GM12878 (cell line): ENCODE measurements at regions not wholly inside any gene's neighbourhood (a gene's known extent, or its start where the extent isn't known, plus 50 kb on each side); places are given as distances from the start of the nearest gene placed in this dataset.

ENCODE experiments used
- ATAC-seq: fragments of 200-7000 bp; cut with Tn5 transposase; 3 replicates; pipeline ENCODE4 v1.9.1; 2020; ENCODE audit warnings: mild to moderate bottlenecking, moderate library complexity
- BruUV-seq: library from RNA; stranded (reverse); fragments of 400-500 nt; replicated peaks from 2 replicates; lab custom pipeline; 2021; lab: Mats Ljungman, UMichigan
- CTCF ChIA-PET: fragments of 300-600 bp; sonication (Branson Sonifier 250); formaldehyde crosslinking; extraction: SDS; loops from one replicate; lab custom pipeline; 2021; ENCODE audit warnings: inconsistent platforms; lab: Yijun Ruan, JAX
- POLR2A ChIA-PET: fragments of 350-600 bp; formaldehyde crosslinking; extraction: SDS; loops from one replicate; lab custom pipeline; 2021; ENCODE audit warnings: inconsistent platforms; lab: Charles Lee
- RAD21 ChIA-PET: fragments of 300-600 bp; sonication (Branson Sonifier 250); formaldehyde crosslinking; loops from one replicate; lab custom pipeline; 2023; ENCODE audit warnings: antibody characterized with exemption; ENCODE audit not compliant: unreplicated experiment; lab: Charles Lee
- SMC1A ChIA-PET: fragments of 300-600 bp; sonication (Branson Sonifier 250); formaldehyde crosslinking; loops from one replicate; lab custom pipeline; 2023; ENCODE audit not compliant: unreplicated experiment, uncharacterized antibody; lab: Charles Lee
- DNase-seq: peaks from one replicate; pipeline ENCODE4 v3.0.0-alpha.2; 2011; ENCODE audit warnings: low read depth, low spot score
- FAIRE-seq: peaks from 3 replicates; lab custom pipeline; 2011; peaks lifted over from hg19 to GRCh38; lab: Jason Lieb, UNC
- H2AFZ ChIP-seq: 2 replicates; pipeline ENCODE4 v1.6.0; 2011; ENCODE audit warnings: low read depth, low read length, control low read depth; ENCODE audit not compliant: control insufficient read depth
- H3K27ac ChIP-seq: 2 replicates; pipeline ENCODE4 v1.5.1; 2011; ENCODE audit warnings: control low read depth; ENCODE audit not compliant: control insufficient read depth, insufficient read depth
- H3K27me3 ChIP-seq, 2 experiments: replicated peaks in 1 of 2; 2 replicates each; pipeline versions ENCODE4 v1.6.0 to v1.6.1; 2011; ENCODE audit warnings: low read length in 1 of 2; ENCODE audit not compliant: control insufficient read depth in 2 of 2, insufficient read depth in 2 of 2
- H3K36me3 ChIP-seq, 2 experiments: 2 replicates each; pipeline ENCODE4 v1.5.1; 2011; ENCODE audit warnings: low read length in 1 of 2; ENCODE audit not compliant: control insufficient read depth in 2 of 2, insufficient read depth in 2 of 2
- H3K4me1 ChIP-seq: 2 replicates; pipeline ENCODE4 v1.6.1; 2011; ENCODE audit warnings: mild to moderate bottlenecking, low read length, moderate library complexity, mixed read lengths; ENCODE audit not compliant: control insufficient read depth, insufficient read depth
- H3K4me2 ChIP-seq: 2 replicates; pipeline ENCODE4 v1.6.0; 2011; ENCODE audit warnings: control low read depth; ENCODE audit not compliant: control insufficient read depth, insufficient read depth
- H3K4me3 ChIP-seq: fragments of 200-600 bp; sonication (generic); 2 replicates; pipeline ENCODE4 v1.5.1; 2016
- H3K79me2 ChIP-seq: 2 replicates; pipeline ENCODE4 v1.6.0; 2011; ENCODE audit warnings: low read length; ENCODE audit not compliant: control insufficient read depth, insufficient read depth
- H3K9ac ChIP-seq: 2 replicates; pipeline ENCODE4 v1.8.0; 2011; ENCODE audit warnings: low read length, control low read depth, mixed read lengths; ENCODE audit not compliant: control insufficient read depth, insufficient read depth
- H3K9me3 ChIP-seq: replicated peaks from 3 replicates; pipeline ENCODE4 v1.5.1; 2011; ENCODE audit warnings: mild to moderate bottlenecking, low read length; ENCODE audit not compliant: control insufficient read depth, insufficient read depth
- H4K20me1 ChIP-seq: 2 replicates; pipeline ENCODE4 v1.6.0; 2011; ENCODE audit not compliant: control insufficient read depth, insufficient read depth
- BCL3 ChIP-seq: IDR thresholded peaks from 2 replicates; pipeline ENCODE4 v1.6.1; 2011; ENCODE audit warnings: borderline replicate concordance, low read depth, mild to moderate bottlenecking, moderate library complexity, low read length; ENCODE audit not compliant: insufficient read depth, poor library complexity, severe bottlenecking
- ETV6 ChIP-seq, 2 experiments: fragments of 450-650 bp in 1 of 2; IDR thresholded peaks in 1 of 2; conservative IDR thresholded peaks in 1 of 2; 2 replicates each; pipeline ENCODE4 v1.6.1; 2014; ENCODE audit warnings: antibody characterized with exemption in 1 of 2, borderline replicate concordance in 1 of 2, low read depth in 1 of 2, mild to moderate bottlenecking in 1 of 2, moderate library complexity in 1 of 2
- GATAD2B ChIP-seq: fragments of 450-650 bp; conservative IDR thresholded peaks from 2 replicates; pipeline ENCODE4 v1.6.1; 2017; ENCODE audit warnings: low read depth, mild to moderate bottlenecking, moderate library complexity
- HDAC2 ChIP-seq: fragments of 200-600 bp; sonication (generic); IDR thresholded peaks from 2 replicates; pipeline ENCODE4 v1.6.1; 2017
- IKZF2 ChIP-seq, 2 experiments: fragments of 450-650 bp; IDR thresholded peaks; 2 replicates each; pipeline ENCODE4 v1.6.1; 2017; ENCODE audit warnings: mild to moderate bottlenecking in 2 of 2, moderate library complexity in 2 of 2
- MEF2A ChIP-seq: IDR thresholded peaks from 2 replicates; pipeline ENCODE4 v1.6.1; 2011; ENCODE audit warnings: low read depth, mild to moderate bottlenecking, low read length, moderate library complexity; ENCODE audit not compliant: insufficient read depth
- MTA2 ChIP-seq: fragments of 450-650 bp; IDR thresholded peaks from 2 replicates; pipeline ENCODE4 v1.6.1; 2016; ENCODE audit warnings: low read depth, mild to moderate bottlenecking, moderate library complexity
- SIX5 ChIP-seq: IDR thresholded peaks from 2 replicates; pipeline ENCODE4 v1.6.1; 2011; ENCODE audit warnings: mild to moderate bottlenecking, low read depth, low read length, moderate library complexity; ENCODE audit not compliant: severe bottlenecking
- SMARCA5 ChIP-seq: fragments of 450-650 bp; IDR thresholded peaks from 2 replicates; pipeline ENCODE4 v1.6.1; 2017; ENCODE audit warnings: mild to moderate bottlenecking
- SREBF1 ChIP-seq: IDR thresholded peaks from 2 replicates; pipeline ENCODE4 v1.6.1; 2012; ENCODE audit warnings: mild to moderate bottlenecking, low read length
- TAF1 ChIP-seq: IDR thresholded peaks from 2 replicates; pipeline ENCODE4 v1.6.1; 2011; ENCODE audit warnings: mild to moderate bottlenecking, low read depth, low read length, borderline replicate concordance
- ZNF622 ChIP-seq: fragments of 450-650 bp; IDR thresholded peaks from 2 replicates; pipeline ENCODE4 v1.6.1; 2017; ENCODE audit warnings: mild to moderate bottlenecking, inconsistent platforms
- WGBS: methylation state at CpG from one replicate; pipeline ENCODE4 v1.1.6; 2016; ENCODE audit warnings: low lambda C conversion rate; ENCODE audit not compliant: insufficient replicate concordance, insufficient coverage; ENCODE audit errors: missing lambda C conversion rate; 5-methylcytosine and 5-hydroxymethylcytosine counted together
- in situ Hi-C: fragments of 300-500 bp; cut with MboI; formaldehyde crosslinking; loops from 9 replicates; pipeline ENCODE4 v1.14.3; 2018; ENCODE audit warnings: mixed read lengths
- intact Hi-C: fragments of 100-400 bp; cut with micrococcal nuclease; formaldehyde crosslinking; loops from one replicate; pipeline ENCODE4 v1.14.2; 2022; ENCODE audit not compliant: unreplicated experiment
- TF ChIP-seq, protein P1 (sequence below): IDR thresholded peaks from 2 replicates; pipeline ENCODE4 v1.6.1; 2012; ENCODE audit warnings: low read depth, low read length, improper control_type of control experiment

DNA sequence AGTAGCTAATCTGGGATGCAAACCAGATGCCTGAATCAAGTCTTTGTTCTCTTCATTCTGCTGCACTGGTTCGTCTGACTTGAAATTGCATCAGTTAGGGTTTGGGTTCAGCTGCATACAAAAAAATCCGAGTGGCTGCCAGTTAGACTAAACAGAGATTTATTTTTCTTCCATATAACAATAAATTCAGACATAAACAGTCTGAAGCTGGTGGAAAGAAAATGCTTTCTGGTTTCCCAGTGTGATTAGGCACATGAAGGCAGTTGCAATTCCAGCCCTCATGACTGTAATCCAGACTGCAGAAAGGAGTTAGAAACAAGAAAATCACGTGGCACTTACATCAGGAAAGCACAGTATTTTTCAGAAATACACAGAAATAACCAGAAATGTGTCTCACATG, 930.7 kb downstream of the MCTP2 start:
- Histone ChIP-seq H4K20me1 (no peaks in the 10 kb centered on the region), H3K4me2 (no peak overlapping the region), H3K4me1 (no peaks in the 10 kb centered on the region), H3K9ac (no peak overlapping the region), H3K36me3 (no peaks in the 10 kb centered on the region), H2AFZ (no peak overlapping the region), H3K79me2 (no peaks in the 10 kb centered on the region), H3K27me3 (no peaks in the 10 kb centered on the region), H3K27ac (no peak overlapping the region), H3K9me3 (no peaks in the 10 kb centered on the region), H3K4me3 (no peak overlapping the region)
- no TSS peak for BruUV-seq
- intact Hi-C loops = no loop called here
- in situ Hi-C loops = no loop called here
- no peak for ATAC-seq
- TF ChIP-seq IKZF2 (IDR thresholded peaks at IDR 0.05) (no peak), GATAD2B (no peak), MEF2A (no peak), HDAC2 (no peak), SIX5 (no peak), ZNF622 (no peak), TAF1 (no peak), SMARCA5 (no peak), SREBF1 (no peak), ETV6 (conservative IDR thresholded peaks at IDR 0.05 in 1 of 2, IDR thresholded peaks at IDR 0.05 in 1 of 2; ENCODE audit: borderline replicate concordance in 1 of 2, low read depth in 1 of 2) (no peak), BCL3 (no peak), MTA2 (no peak)
- TF ChIP-seq, protein P1, sequence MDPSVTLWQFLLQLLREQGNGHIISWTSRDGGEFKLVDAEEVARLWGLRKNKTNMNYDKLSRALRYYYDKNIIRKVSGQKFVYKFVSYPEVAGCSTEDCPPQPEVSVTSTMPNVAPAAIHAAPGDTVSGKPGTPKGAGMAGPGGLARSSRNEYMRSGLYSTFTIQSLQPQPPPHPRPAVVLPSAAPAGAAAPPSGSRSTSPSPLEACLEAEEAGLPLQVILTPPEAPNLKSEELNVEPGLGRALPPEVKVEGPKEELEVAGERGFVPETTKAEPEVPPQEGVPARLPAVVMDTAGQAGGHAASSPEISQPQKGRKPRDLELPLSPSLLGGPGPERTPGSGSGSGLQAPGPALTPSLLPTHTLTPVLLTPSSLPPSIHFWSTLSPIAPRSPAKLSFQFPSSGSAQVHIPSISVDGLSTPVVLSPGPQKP = no peak
- DNase-seq = no peak
- SMC1A ChIA-PET = no interaction called here
- CTCF ChIA-PET = interaction anchor here (0.5 kb wide), 1 partner anchor 23 kb away, joined by 3 read pairs; no protein-coding TSS in a partner anchor
- no peak for FAIRE-seq
- 0% methylated on average over 3 of the region's 3 CpGs for WGBS
- RAD21 ChIA-PET = no interaction called here
- POLR2A ChIA-PET = no interaction called here
